Hepatocyte (in vitro differentiated cells): ENCODE measurements at regions not wholly inside any gene's neighbourhood (a gene's known extent, or its start where the extent isn't known, plus 50 kb on each side); places are given as distances from the start of the nearest gene placed in this dataset.
"Not testable (repeated sequence)": the region's sequence is repeated elsewhere in the genome, so short reads cannot be mapped to it uniquely, and the experiment has no call there.

Source experiments
- DNase-seq: peaks from one replicate; pipeline ENCODE4 v3.0.0-alpha.2; 2016; ENCODE audit warnings: low spot score
- H2AFZ ChIP-seq: fragments of 200-600 bp; sonication (generic); 2 replicates; pipeline ENCODE4 v1.6.0; 2016; ENCODE audit warnings: antibody characterized with exemption, mild to moderate bottlenecking
- H3K27ac ChIP-seq: fragments of 200-600 bp; sonication (generic); 2 replicates; pipeline ENCODE4 v1.5.1; 2016; ENCODE audit warnings: mild to moderate bottlenecking
- H3K27me3 ChIP-seq: fragments of 200-600 bp; sonication (generic); 2 replicates; pipeline ENCODE4 v1.6.1; 2016
- H3K36me3 ChIP-seq: fragments of 200-600 bp; sonication (generic); replicated peaks from 2 replicates; pipeline ENCODE4 v1.5.1; 2016; ENCODE audit warnings: low read depth; ENCODE audit not compliant: insufficient read depth
- H3K4me1 ChIP-seq: fragments of 200-600 bp; sonication (generic); 2 replicates; pipeline ENCODE4 v1.5.1; 2016; ENCODE audit warnings: mild to moderate bottlenecking, moderate library complexity; ENCODE audit not compliant: insufficient read depth
- H3K4me2 ChIP-seq: fragments of 200-600 bp; sonication (generic); 2 replicates; pipeline ENCODE4 v1.6.0; 2016
- H3K4me3 ChIP-seq: fragments of 200-600 bp; sonication (generic); 2 replicates; pipeline ENCODE4 v1.5.1; 2016; ENCODE audit warnings: mild to moderate bottlenecking
- H3K79me2 ChIP-seq: fragments of 200-600 bp; sonication (generic); 2 replicates; pipeline ENCODE4 v1.6.0; 2017; ENCODE audit warnings: mild to moderate bottlenecking
- H3K9me2 ChIP-seq: fragments of 200-600 bp; sonication (generic); replicated peaks from 2 replicates; pipeline ENCODE4 v1.6.0; 2017; ENCODE audit warnings: mild to moderate bottlenecking; ENCODE audit not compliant: insufficient read depth
- H3K9me3 ChIP-seq: fragments of 200-600 bp; sonication (generic); 2 replicates; pipeline ENCODE4 v1.5.1; 2016; ENCODE audit warnings: low read depth, mild to moderate bottlenecking
- H4K20me1 ChIP-seq: fragments of 200-600 bp; sonication (generic); 2 replicates; pipeline ENCODE4 v1.6.0; 2016; ENCODE audit warnings: mild to moderate bottlenecking; ENCODE audit not compliant: insufficient read depth, poor library complexity, severe bottlenecking
- CTCF ChIP-seq: fragments of 200-600 bp; sonication (generic); IDR thresholded peaks from 2 replicates; pipeline ENCODE4 v1.5.1; 2016; ENCODE audit warnings: antibody characterized with exemption, mild to moderate bottlenecking; ENCODE audit not compliant: poor library complexity
- EZH2 ChIP-seq: fragments of 200-600 bp; sonication (generic); IDR thresholded peaks from 2 replicates; pipeline ENCODE4 v1.6.1; 2016; ENCODE audit warnings: antibody characterized with exemption, mild to moderate bottlenecking, borderline replicate concordance
- EZH2phosphoT487 ChIP-seq: fragments of 200-600 bp; sonication (generic); IDR thresholded peaks from one replicate; pipeline ENCODE4 v1.6.1; 2018; ENCODE audit warnings: antibody characterized with exemption, mild to moderate bottlenecking, low read depth, moderate library complexity; ENCODE audit not compliant: unreplicated experiment, severe bottlenecking
- WGBS: methylation state at CpG from one replicate; pipeline ENCODE4 v1.1.6; 2016; ENCODE audit warnings: low lambda C conversion rate; ENCODE audit errors: missing lambda C conversion rate; 5-methylcytosine and 5-hydroxymethylcytosine counted together

GRCh38 chr10:28768227-28768626, 90.9 kb downstream of the BAMBI start:
- no peaks in the 10 kb centered on the region for H4K20me1 ChIP-seq
- H3K4me2 ChIP-seq: no peak overlapping the region
- H3K79me2 ChIP-seq: no peaks in the 10 kb centered on the region
- no peak overlapping the region for H3K27ac ChIP-seq
- H3K4me1 ChIP-seq: no peaks in the 10 kb centered on the region
- H3K4me3 ChIP-seq: no peak overlapping the region
- H3K36me3 ChIP-seq: no peaks in the 10 kb centered on the region
- TF ChIP-seq EZH2 (no peak), EZH2phosphoT487 (no peak), CTCF (no peak)
- WGBS: 62% methylated on average over 10 of the region's 10 CpGs
- no peaks in the 10 kb centered on the region for H3K27me3 ChIP-seq
- H3K9me3 ChIP-seq: no peaks in the 10 kb centered on the region
- no peaks in the 10 kb centered on the region for H3K9me2 ChIP-seq
- no peak for DNase-seq
- H2AFZ ChIP-seq: no peak overlapping the region

GRCh38 chr10:28769091-28769604, 91.8 kb downstream of the BAMBI start:
- Histone ChIP-seq H3K4me2 (peak overlapping the region; percentile 35), H3K9me2 (no peaks in the 10 kb centered on the region), H3K27ac (no peak overlapping the region), H3K79me2 (no peaks in the 10 kb centered on the region), H3K9me3 (no peaks in the 10 kb centered on the region), H3K27me3 (no peaks in the 10 kb centered on the region), H4K20me1 (no peaks in the 10 kb centered on the region), H2AFZ (no peak overlapping the region), H3K4me1 (peaks cover 3% of the 10 kb centered on the region), H3K36me3 (no peaks in the 10 kb centered on the region), H3K4me3 (no peak overlapping the region)
- TF ChIP-seq EZH2: no peak
- no peak for TF ChIP-seq EZH2phosphoT487
- no peak for TF ChIP-seq CTCF
- DNase-seq: no peak
- WGBS: 36% methylated on average over 4 of the region's 4 CpGs

- not testable (repeated sequence) for H2AFZ ChIP-seq, H3K4me2 ChIP-seq, H3K27me3 ChIP-seq, H3K79me2 ChIP-seq, H3K4me1 ChIP-seq, H3K9me3 ChIP-seq, DNase-seq, H3K36me3 ChIP-seq, H3K4me3 ChIP-seq, H4K20me1 ChIP-seq, H3K27ac ChIP-seq, H3K9me2 ChIP-seq
- WGBS: over 99% methylated on average over 18 of the region's 36 CpGs
Measured at GRCh38 chr10:28771580-28772090, 94.3 kb downstream of the BAMBI start.

- no peak overlapping the region for H3K4me2 ChIP-seq
Measured at GRCh38 chr10:28774051-28774995, 97.0 kb downstream of the BAMBI start.

More at GRCh38 chr10:28774051-28774995, 97.0 kb downstream of the BAMBI start:
- no peaks in the 10 kb centered on the region for H3K36me3 ChIP-seq
- no peaks in the 10 kb centered on the region for H3K9me3 ChIP-seq
- WGBS: 55% methylated on average over 4 of the region's 4 CpGs
- H3K27ac ChIP-seq: no peak overlapping the region
- peaks cover 7% of the 10 kb centered on the region for H3K4me1 ChIP-seq
- no peaks in the 10 kb centered on the region for H4K20me1 ChIP-seq
- TF ChIP-seq CTCF: no peak
- TF ChIP-seq EZH2phosphoT487: no peak
- no peak for TF ChIP-seq EZH2
- no peaks in the 10 kb centered on the region for H3K79me2 ChIP-seq
- no peak overlapping the region for H2AFZ ChIP-seq
- H3K4me3 ChIP-seq: no peak overlapping the region
- no peaks in the 10 kb centered on the region for H3K9me2 ChIP-seq
- no peaks in the 10 kb centered on the region for H3K27me3 ChIP-seq
- no peak for DNase-seq
